ENCODE measurements at regions not wholly inside any gene's neighbourhood (a gene's known extent, or its start where the extent isn't known, plus 50 kb on each side); places are given as distances from the start of the nearest gene placed in this dataset.

GRCh38 chr10:111916011-111916410 lies 267.6 kb downstream of the GPAM start:
- TF ChIP-seq CTCF (IDR thresholded peaks at IDR 0.05 in 8 of 11, conservative IDR thresholded peaks at IDR 0.05 in 3 of 11) (no peak), POLR2A (IDR thresholded peaks at IDR 0.05) (no peak)

All from spleen (tissue), 7 donors.